ENCODE measurements at regions not wholly inside any gene's neighbourhood (a gene's known extent, or its start where the extent isn't known, plus 50 kb on each side); places are given as distances from the start of the nearest gene placed in this dataset.

- Histone ChIP-seq H3K4me1 (no peaks in the 10 kb centered on the region), H3K27ac (no peak overlapping the region), H4K20me1 (no peaks in the 10 kb centered on the region), H3K9ac (no peak overlapping the region), H3K4me2 (no peak overlapping the region), H3K9me3 (replicated peaks in 1 of 11) (peaks cover 0 to 18% (median 0%) of the 10 kb centered on the region in 11 experiments; a peak in 5 of 22 replicates), H3K27me3 (no peaks in the 10 kb centered on the region), H3K4me3 (no peak overlapping the region), H3K36me3 (no peaks in the 10 kb centered on the region)
- TF ChIP-seq Cebpa-rat (IDR thresholded peaks at IDR 0.05): no peak
Observed at GRCh38 chr2:21461754-21462240, 338.0 kb downstream of the TDRD15 start.

DNA sequence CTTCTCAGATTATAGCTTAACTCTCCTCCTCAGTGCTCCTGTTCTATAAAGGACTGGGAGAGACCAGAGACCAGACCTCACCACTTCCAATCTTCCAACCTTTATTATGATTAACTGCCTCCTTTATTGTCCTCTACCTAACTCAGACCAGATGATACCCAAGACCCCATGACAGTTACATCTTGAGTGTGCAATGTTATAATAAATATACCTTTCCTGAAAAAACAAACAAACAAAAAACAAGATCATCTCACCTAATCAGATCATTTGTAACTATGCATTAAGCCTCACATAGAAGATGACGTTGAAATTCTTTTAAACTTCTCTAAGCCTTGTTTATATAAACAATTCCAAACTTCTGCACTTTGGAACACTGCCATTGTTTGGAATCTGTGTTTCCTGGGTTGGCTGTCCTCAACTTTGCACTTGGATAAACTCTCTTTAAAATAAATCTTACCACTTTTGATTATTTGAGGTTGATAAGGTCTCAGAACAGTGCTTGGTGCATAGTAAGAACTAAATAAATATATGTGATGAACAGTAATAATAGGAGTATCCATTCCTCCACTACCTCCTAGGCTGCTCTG lies 342.7 kb downstream of the TDRD15 start:
- Histone ChIP-seq H3K27ac (no peak overlapping the region), H3K4me2 (no peak overlapping the region), H3K9me3 (replicated peaks in 1 of 11) (no peaks in the 10 kb centered on the region), H3K36me3 (no peaks in the 10 kb centered on the region), H3K9ac (no peak overlapping the region), H3K27me3 (no peaks in the 10 kb centered on the region), H3K4me1 (peaks cover 0 to 7% (median 0%) of the 10 kb centered on the region in 10 experiments; a peak in 1 of 20 replicates), H3K4me3 (no peak overlapping the region), H4K20me1 (no peaks in the 10 kb centered on the region)
- TF ChIP-seq Cebpa-rat (IDR thresholded peaks at IDR 0.05): no peak

DNA sequence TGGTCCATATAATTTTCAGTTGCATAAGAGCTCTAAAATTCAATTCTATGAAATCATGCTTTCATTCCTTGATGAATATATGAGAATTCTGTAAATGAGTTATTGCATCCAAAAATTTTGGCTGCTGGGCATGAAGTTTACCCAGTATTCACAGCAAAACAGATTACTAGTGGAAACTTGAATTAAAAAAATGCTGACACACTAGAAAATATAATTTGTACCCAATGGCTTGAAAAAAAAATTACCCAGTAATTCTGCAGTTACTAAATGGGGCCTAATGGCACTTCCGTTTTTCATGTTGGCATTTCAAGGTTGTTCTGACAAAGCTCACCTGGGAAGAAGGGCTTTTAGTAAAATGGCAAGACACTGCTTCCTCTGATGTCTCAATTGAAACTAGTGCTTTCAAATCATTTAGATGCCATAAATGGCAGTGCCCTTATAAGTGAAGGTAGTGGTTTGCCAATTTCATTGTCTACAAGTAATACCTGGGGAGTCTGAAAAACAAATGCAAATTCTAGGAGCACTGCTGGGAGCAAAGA lies 343.6 kb downstream of the TDRD15 start:
- H3K4me3 ChIP-seq: no peak overlapping the region
- H3K4me1 ChIP-seq: peaks cover 0 to 7% (median 0%) of the 10 kb centered on the region in 10 experiments; a peak in 1 of 20 replicates
- no peaks in the 10 kb centered on the region for H3K27me3 ChIP-seq
- no peaks in the 10 kb centered on the region for H3K9me3 ChIP-seq (replicated peaks in 1 of 11)
- TF ChIP-seq Cebpa-rat (IDR thresholded peaks at IDR 0.05): no peak
- H3K27ac ChIP-seq: no peak overlapping the region
- no peak overlapping the region for H3K4me2 ChIP-seq
- no peaks in the 10 kb centered on the region for H4K20me1 ChIP-seq
- H3K9ac ChIP-seq: no peak overlapping the region
- H3K36me3 ChIP-seq: no peaks in the 10 kb centered on the region

- Histone ChIP-seq H3K4me1 (peaks cover 0 to 7% (median 0%) of the 10 kb centered on the region in 10 experiments; a peak in 1 of 20 replicates), H3K9me3 (replicated peaks in 1 of 11) (no peaks in the 10 kb centered on the region), H3K27me3 (no peaks in the 10 kb centered on the region), H3K4me2 (no peak overlapping the region), H3K27ac (no peak overlapping the region), H3K9ac (no peak overlapping the region), H4K20me1 (no peaks in the 10 kb centered on the region), H3K4me3 (no peak overlapping the region), H3K36me3 (no peaks in the 10 kb centered on the region)
- no peak for TF ChIP-seq Cebpa-rat (IDR thresholded peaks at IDR 0.05)
Observed at GRCh38 chr2:21467910-21468309, 344.1 kb downstream of the TDRD15 start.

DNA sequence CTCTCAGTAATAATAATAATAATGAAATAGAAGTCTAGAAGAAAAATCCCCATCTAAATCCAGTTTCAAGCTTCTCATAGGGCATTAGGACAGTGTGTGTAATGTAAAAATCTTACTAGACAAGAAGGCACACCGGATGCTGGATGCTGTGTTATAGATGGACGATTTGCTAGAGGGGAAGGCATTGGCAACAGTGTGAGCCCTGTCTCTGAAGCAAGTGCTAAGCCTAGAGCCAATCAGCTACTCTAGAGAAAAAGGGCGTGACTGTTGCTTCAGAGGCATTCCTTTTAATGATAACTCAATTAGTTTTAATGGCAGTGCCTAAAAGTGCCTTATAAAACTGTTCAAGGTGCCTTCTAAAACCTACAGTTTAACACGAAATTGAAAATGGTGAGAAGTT lies 344.9 kb downstream of the TDRD15 start:
- TF ChIP-seq Cebpa-rat (IDR thresholded peaks at IDR 0.05): no peak
- Histone ChIP-seq H3K9me3 (replicated peaks in 1 of 11) (no peaks in the 10 kb centered on the region), H3K4me1 (peaks cover 0 to 7% (median 0%) of the 10 kb centered on the region in 10 experiments; a peak in 1 of 20 replicates), H3K4me2 (no peak overlapping the region), H3K27me3 (no peaks in the 10 kb centered on the region), H3K9ac (no peak overlapping the region), H4K20me1 (no peaks in the 10 kb centered on the region), H3K36me3 (no peaks in the 10 kb centered on the region), H3K27ac (no peak overlapping the region), H3K4me3 (no peak overlapping the region)

DNA sequence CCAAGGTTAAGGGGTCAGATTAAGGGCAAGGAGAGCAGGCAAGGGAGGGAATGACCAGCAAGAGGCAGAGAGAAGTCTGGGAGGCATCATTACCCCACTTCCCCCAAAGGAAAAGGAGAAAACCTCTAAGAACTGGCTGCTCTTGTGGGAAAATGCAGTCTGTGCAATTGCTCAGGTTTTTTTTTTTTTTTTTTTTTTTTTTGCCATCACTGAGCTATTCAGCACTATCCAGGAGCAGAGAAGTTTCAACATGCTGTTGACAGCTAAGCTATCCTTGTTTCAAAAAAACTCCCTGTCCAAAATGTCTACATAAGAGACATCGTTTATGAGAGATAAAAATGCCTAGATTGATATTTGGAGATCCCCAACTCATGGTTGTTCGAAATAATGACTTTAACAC lies 345.4 kb downstream of the TDRD15 start:
- Histone ChIP-seq H3K36me3 (no peaks in the 10 kb centered on the region), H4K20me1 (no peaks in the 10 kb centered on the region), H3K9me3 (replicated peaks in 1 of 11) (no peaks in the 10 kb centered on the region), H3K4me3 (no peak overlapping the region), H3K4me1 (peaks cover 0 to 7% (median 0%) of the 10 kb centered on the region in 10 experiments; a peak in 1 of 20 replicates), H3K27me3 (no peaks in the 10 kb centered on the region), H3K4me2 (no peak overlapping the region), H3K9ac (no peak overlapping the region), H3K27ac (no peak overlapping the region)
- TF ChIP-seq Cebpa-rat (IDR thresholded peaks at IDR 0.05): no peak

GRCh38 chr2:21469564-21469963 lies 345.8 kb downstream of the TDRD15 start:
- H3K4me3 ChIP-seq: no peak overlapping the region
- no peak overlapping the region for H3K4me2 ChIP-seq
- peaks cover 0 to 7% (median 0%) of the 10 kb centered on the region in 10 experiments; a peak in 1 of 20 replicates for H3K4me1 ChIP-seq
- H3K27me3 ChIP-seq: no peaks in the 10 kb centered on the region
- no peaks in the 10 kb centered on the region for H4K20me1 ChIP-seq
- H3K9ac ChIP-seq: no peak overlapping the region
- no peaks in the 10 kb centered on the region for H3K36me3 ChIP-seq
- no peaks in the 10 kb centered on the region for H3K9me3 ChIP-seq (replicated peaks in 1 of 11)
- H3K27ac ChIP-seq: no peak overlapping the region
- TF ChIP-seq Cebpa-rat (IDR thresholded peaks at IDR 0.05): no peak

DNA sequence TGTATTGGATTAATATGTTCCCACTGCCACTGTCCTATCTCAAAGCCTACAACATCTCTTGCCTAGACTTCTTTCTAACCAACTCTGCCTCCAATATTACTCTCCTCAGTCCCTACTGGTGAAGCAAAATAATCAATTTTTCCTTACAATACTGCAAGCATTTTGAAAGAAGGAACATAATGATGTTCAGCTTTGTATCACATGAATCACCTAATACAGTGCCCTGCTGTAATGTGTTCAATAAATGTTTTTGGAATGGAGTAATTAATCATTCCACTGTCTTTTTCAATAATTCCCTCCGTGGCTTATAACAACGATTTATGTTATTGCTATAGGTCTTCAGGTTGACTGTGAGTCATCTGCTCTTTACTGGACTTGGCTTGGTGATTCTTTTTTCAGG lies 356.4 kb downstream of the TDRD15 start:
- H3K4me2 ChIP-seq: no peak overlapping the region
- H3K27me3 ChIP-seq: no peaks in the 10 kb centered on the region
- no peak overlapping the region for H3K4me3 ChIP-seq
- H3K36me3 ChIP-seq: no peaks in the 10 kb centered on the region
- H3K9me3 ChIP-seq (replicated peaks in 1 of 11): peaks cover 6 to 21% (median 10%) of the 10 kb centered on the region in 11 experiments; a peak in 13 of 22 replicates
- H3K4me1 ChIP-seq: no peaks in the 10 kb centered on the region
- no peak for TF ChIP-seq Cebpa-rat (IDR thresholded peaks at IDR 0.05)
- no peaks in the 10 kb centered on the region for H4K20me1 ChIP-seq
- no peak overlapping the region for H3K9ac ChIP-seq
- no peak overlapping the region for H3K27ac ChIP-seq

- no peak overlapping the region for H3K27ac ChIP-seq
- no peak overlapping the region for H3K4me3 ChIP-seq
- H3K27me3 ChIP-seq: no peaks in the 10 kb centered on the region
- H3K4me1 ChIP-seq: no peaks in the 10 kb centered on the region
- no peaks in the 10 kb centered on the region for H3K36me3 ChIP-seq
- H3K9me3 ChIP-seq (replicated peaks in 1 of 11): peaks cover 11 to 31% (median 22%) of the 10 kb centered on the region in 11 experiments; a peak in 21 of 22 replicates
- TF ChIP-seq Cebpa-rat (IDR thresholded peaks at IDR 0.05): no peak
- no peak overlapping the region for H3K9ac ChIP-seq
- no peak overlapping the region for H3K4me2 ChIP-seq
- H4K20me1 ChIP-seq: no peaks in the 10 kb centered on the region
Observed at GRCh38 chr2:21484643-21485042, 360.9 kb downstream of the TDRD15 start.

DNA sequence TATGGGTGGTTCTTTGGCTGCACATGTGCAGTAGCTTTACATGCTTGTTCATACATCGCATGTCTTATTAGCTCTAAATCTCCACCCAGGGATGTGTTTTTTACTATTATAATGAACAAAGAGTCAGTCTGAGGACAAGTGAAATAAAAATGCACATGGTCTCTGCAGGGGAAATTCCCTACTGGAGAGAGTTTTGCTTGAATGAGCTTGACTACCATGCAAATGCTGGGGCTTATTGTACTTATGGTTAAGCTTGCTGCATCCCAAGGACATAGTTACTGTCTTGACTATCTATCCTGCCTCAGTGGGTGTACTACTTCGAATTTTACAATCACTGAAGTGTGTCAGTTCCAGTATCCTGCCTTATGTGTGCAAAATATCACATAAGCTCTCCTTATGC lies 362.7 kb downstream of the TDRD15 start:
- Histone ChIP-seq H3K4me1 (no peaks in the 10 kb centered on the region), H3K36me3 (no peaks in the 10 kb centered on the region), H3K4me2 (no peak overlapping the region), H3K27ac (no peak overlapping the region), H3K9me3 (replicated peaks in 1 of 11) (peaks cover 11 to 31% (median 22%) of the 10 kb centered on the region in 11 experiments; a peak in 21 of 22 replicates), H3K27me3 (no peaks in the 10 kb centered on the region), H3K9ac (no peak overlapping the region), H4K20me1 (no peaks in the 10 kb centered on the region), H3K4me3 (no peak overlapping the region)
- no peak for TF ChIP-seq Cebpa-rat (IDR thresholded peaks at IDR 0.05)
